ENCODE measurements at regions not wholly inside any gene's neighbourhood (a gene's known extent, or its start where the extent isn't known, plus 50 kb on each side); places are given as distances from the start of the nearest gene placed in this dataset.
"Not testable (repeated sequence)": the region's sequence is repeated elsewhere in the genome, so short reads cannot be mapped to it uniquely, and the experiment has no call there.

- no peak for DNase-seq
These were observed 622.3 kb downstream of the MTRR start for GRCh38 chr5:8491254-8491653.

- DNase-seq: no peak
These were observed 624.2 kb downstream of the MTRR start for GRCh38 chr5:8493176-8493575.

GRCh38 chr5:8500426-8500825 lies 631.5 kb downstream of the MTRR start:
- DNase-seq: no peak

GRCh38 chr5:8505196-8505595 lies 636.2 kb downstream of the MTRR start:
- no peak for DNase-seq

- no peak for DNase-seq
These were observed 639.3 kb downstream of the MTRR start for GRCh38 chr5:8508231-8508630.

- no peak for DNase-seq
These were observed 647.4 kb downstream of the MTRR start for GRCh38 chr5:8516356-8516755.

- no peak for DNase-seq
These were observed 648.5 kb downstream of the MTRR start for GRCh38 chr5:8517456-8517855.

GRCh38 chr5:8520917-8521316 lies 652.0 kb downstream of the MTRR start:
- DNase-seq: no peak

GRCh38 chr5:8521991-8522390 lies 653.0 kb downstream of the MTRR start:
- DNase-seq: no peak

GRCh38 chr5:8522646-8523045 lies 653.7 kb downstream of the MTRR start:
- no peak for DNase-seq

- DNase-seq: no peak
These were observed 654.6 kb downstream of the MTRR start for GRCh38 chr5:8523501-8523900.

- DNase-seq: no peak
These were observed 656.9 kb downstream of the MTRR start for GRCh38 chr5:8525819-8526218.

GRCh38 chr5:8528106-8528505 lies 659.2 kb downstream of the MTRR start:
- DNase-seq: no peak

- no peak for DNase-seq
These were observed 669.9 kb downstream of the MTRR start for GRCh38 chr5:8538821-8539220.

- no peak for DNase-seq
These were observed 671.4 kb downstream of the MTRR start for GRCh38 chr5:8540317-8540716.

GRCh38 chr5:8550921-8551320 lies 682.0 kb downstream of the MTRR start:
- DNase-seq: no peak

GRCh38 chr5:8553364-8553763 lies 684.4 kb downstream of the MTRR start:
- DNase-seq: no peak

- DNase-seq: no peak
These were observed 688.8 kb downstream of the MTRR start for GRCh38 chr5:8557728-8558127.

GRCh38 chr5:8560776-8561175 lies 691.8 kb downstream of the MTRR start:
- no peak for DNase-seq

GRCh38 chr5:8561224-8561840 lies 692.4 kb downstream of the MTRR start:
- no peak for DNase-seq

GRCh38 chr5:8561854-8562253 lies 692.9 kb downstream of the MTRR start:
- DNase-seq: no peak

- not testable (repeated sequence) for DNase-seq
These were observed 694.6 kb downstream of the MTRR start for GRCh38 chr5:8563540-8563939.

GRCh38 chr5:8568858-8569257 lies 699.9 kb downstream of the MTRR start:
- no peak for DNase-seq

GRCh38 chr5:8570528-8570927 lies 701.6 kb downstream of the MTRR start:
- no peak for DNase-seq

- no peak for DNase-seq
These were observed 707.2 kb downstream of the MTRR start for GRCh38 chr5:8576178-8576577.

- no peak for DNase-seq
These were observed 708.8 kb downstream of the MTRR start for GRCh38 chr5:8577792-8578191.

Data from activated CD4-positive, CD25-positive, alpha-beta regulatory T cell (primary cell).